Stimulated activated CD4-positive, alpha-beta T cell treated with anti-CD3 and anti-CD28 coated beads, Interleukin-15, amount 100 ng/mL, for 24 hours (primary cell): ENCODE measurements at regions not wholly inside any gene's neighbourhood (a gene's known extent, or its start where the extent isn't known, plus 50 kb on each side); places are given as distances from the start of the nearest gene placed in this dataset.

Source experiments
- DNase-seq: peaks from one replicate; pipeline ENCODE4 v3.0.0-alpha.2; 2020

DNA sequence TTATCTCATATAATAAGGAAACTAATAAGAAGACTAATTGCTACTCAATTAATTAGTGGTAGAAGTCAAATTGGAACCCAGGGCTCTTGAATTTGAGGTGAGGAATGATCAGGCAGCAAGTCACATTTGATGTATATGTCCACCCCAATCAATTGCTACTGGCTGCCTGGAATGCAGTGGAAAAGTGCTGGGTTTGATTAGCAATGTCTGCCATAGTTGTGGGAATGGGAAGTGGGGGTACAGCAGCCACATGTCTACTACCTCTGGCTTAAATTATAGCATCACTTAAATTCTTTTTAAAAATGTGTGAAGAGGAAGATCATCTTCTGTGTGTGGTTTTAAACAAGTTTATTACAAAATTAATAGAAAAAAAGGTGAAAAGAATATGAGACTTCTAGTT lies 50.8 kb upstream of the NAV2 start:
- no peak for DNase-seq

DNA sequence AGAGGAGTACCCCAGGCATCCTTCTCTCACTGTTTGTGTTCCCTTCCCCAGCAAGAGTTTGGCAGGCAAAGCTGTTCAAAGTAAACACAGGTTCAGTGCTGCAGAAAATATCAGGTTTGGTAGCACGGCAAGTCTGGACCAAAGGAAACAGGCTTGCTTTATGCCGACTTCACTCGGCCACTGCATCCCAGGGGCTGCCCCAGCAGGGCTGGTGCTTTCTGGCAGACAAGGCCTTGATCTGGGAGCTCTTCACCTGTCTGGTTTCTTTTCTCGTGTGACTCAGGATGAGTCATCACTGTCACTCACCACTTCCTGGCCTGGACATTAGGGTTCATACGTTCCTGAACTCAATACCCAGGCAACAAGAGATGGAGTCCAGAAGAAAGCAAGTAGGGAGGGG lies 52.6 kb upstream of the NAV2 start:
- peak; percentile 22 for DNase-seq

DNA sequence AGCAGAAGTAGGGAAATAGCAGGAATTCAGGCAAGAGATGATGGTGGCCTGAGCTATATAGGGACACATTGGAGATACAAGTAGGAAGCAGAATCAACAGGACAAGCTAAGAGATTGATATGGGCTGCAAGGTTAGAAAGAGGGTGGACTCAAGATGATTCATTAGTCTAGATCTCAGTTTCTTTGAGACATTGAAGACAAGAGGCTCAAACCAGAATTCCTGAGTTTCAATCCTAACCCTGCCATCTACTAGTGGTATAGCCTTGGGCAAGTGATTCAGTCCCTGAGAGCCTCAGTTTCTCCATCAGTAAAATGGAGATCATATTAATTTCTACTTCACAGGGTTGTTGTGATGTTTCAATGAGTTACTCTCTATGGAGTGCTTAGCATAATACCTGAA lies 53.1 kb upstream of the NAV2 start:
- no peak for DNase-seq

DNA sequence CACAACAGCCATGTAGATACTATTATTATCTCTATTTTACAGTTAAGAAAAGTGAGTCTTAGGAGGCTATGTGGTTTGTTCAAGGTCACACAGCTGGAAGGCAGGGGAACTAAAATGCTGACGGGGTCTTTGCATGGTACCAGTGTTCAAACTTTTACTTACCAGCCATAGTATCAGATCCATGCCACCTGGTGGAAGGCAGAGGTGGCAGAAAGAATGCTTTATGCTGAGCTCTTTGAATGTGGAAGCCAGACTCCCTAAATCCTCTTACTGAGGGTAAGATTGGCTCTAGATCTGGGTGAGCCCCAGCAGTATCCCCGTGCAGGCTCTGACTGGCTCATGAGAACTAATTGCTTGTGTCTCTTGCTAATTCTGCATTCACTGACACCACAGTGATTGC lies 54.3 kb upstream of the NAV2 start:
- DNase-seq = no peak

GRCh38 chr11:19656140-19656541 lies 56.5 kb upstream of the NAV2 start:
- DNase-seq = no peak

GRCh38 chr11:19652623-19653375 lies 59.8 kb upstream of the NAV2 start:
- DNase-seq = no peak

GRCh38 chr11:19651653-19652052 lies 61.0 kb upstream of the NAV2 start:
- DNase-seq = no peak

DNA sequence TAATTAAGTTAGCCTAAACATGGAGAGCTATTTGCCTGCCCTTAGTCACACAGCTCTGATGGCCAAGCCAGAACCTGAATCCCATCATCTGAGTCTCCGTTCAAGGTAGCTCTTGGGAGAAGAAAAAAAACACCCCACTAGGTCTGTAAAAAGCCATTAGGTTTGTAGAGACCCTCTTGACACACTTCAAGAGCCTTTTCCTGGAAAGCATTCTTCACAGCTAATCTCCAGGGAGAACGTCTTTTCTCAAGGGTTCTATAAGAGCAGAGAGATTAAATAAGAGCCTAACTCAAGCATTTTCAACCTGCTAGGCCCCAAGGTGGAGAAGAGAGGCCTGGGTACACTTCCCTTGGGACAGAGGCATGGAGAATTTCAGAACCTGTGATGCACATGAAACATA lies 61.6 kb upstream of the NAV2 start:
- no peak for DNase-seq

DNA sequence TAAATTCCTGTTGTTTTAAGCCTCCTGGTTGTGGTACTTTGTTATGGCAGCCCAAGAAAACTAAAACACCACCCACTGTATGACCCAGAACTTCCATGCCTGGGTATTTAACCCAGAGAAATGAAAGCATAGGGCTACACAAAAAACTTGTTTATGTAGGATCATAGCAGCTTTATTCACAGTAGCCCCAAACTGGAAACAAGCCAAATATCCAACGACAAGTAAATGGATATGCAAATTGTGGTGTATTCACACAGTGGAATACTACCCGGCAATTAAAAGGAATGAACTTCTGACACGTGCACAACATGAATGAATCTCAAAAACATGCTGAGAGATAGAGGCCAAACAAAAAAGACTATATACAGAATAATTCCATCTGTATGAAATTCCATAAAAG lies 62.2 kb upstream of the NAV2 start:
- no peak for DNase-seq

GRCh38 chr11:19649751-19650150 lies 62.9 kb upstream of the NAV2 start:
- DNase-seq = no peak

- no peak for DNase-seq
Observed at GRCh38 chr11:19648321-19648720, 64.3 kb upstream of the NAV2 start.

DNA sequence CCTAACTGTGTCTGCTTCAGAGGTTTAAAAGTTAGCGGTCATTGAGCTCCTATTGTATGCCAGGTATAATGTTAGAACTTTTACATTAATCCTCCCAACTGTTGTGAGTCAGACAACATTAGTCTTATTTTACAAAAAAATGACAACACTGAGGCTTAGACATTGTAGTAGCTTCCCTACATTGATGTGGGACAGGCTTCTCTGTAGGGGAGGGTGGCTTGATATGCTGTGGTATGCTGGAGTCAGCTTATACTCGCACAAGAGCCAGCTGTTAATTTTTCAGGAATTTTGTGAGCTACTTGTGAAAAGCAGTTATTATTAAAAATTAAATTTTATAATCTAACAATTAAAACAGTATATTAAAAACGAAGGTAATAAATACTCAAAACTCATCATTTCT lies 64.8 kb upstream of the NAV2 start:
- DNase-seq = no peak

- DNase-seq = no peak
Observed at GRCh38 chr11:19646921-19647320, 65.7 kb upstream of the NAV2 start.

- DNase-seq = no peak
Observed at GRCh38 chr11:19646308-19646707, 66.3 kb upstream of the NAV2 start.

GRCh38 chr11:19644316-19644715 lies 68.3 kb upstream of the NAV2 start:
- DNase-seq = no peak

DNA sequence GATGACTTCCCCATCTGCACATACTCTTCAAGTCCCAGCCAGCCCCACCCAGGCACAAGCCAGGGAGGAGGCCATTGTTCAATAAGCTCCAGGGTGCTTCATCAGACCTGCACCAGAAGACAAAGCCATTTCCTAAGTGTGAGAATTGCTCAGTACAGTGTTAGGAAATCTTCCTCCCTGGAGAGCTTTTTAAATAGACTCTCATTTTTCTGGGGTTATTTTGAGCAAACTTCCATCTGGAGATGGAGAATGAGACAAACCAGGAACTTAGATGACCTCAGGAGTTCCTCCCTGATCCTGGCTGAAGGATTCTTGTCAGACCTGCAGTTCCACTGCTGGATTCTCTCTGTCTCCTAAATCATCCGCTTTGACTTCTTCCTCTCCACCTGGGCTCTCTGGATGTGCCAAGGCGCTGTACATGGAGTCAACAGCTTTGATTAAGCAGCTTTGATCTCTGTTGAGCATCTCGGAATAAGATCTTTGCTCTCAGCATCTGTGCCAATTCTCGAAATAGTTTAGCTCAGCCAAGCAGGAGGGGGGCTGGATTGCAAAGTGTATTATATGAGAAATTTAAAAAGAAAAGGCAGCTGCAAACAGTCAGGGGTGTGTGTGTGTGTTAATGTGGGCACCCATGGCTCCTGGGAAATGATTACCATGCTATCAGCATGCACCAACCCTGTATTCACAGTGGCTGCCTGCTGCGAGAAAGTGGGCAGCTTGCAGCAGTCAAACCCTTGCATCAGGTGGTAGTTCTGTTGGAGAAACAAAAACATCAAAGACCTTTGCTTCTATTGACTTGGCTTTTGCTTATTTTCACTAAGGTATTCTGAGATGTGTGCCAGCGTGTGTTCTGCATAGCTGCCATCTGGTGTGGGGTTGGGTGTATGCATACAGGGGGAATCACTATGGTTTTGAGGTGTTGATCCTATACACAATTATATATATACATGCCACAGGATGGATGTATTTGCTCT lies 70.2 kb upstream of the NAV2 start:
- DNase-seq = no peak

DNA sequence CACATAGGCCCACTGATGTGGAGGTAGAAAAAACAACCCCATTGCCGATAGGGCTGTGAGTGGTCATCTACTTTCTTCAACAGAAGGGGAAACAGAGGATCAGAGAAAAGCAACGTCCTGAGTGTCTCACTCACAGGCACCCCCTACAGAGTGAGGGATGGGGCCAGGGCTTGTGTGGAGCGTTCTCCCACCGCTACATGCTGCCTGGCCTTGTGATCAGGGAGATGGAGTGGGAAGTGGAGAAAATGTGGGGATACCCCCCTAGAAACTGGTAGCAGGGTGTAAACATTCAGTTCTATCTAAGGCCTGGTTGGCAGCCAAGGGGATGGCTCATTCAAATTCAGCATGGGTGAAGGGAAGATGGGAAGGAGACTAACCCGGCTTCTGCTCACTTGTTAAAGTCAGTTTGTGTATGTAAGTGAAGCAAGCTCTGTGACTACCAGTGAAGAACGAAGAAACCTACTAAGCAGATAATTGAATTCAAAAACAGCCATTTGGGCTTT lies 73.0 kb upstream of the NAV2 start:
- DNase-seq = no peak

- DNase-seq = no peak
Observed at GRCh38 chr11:19635332-19635731, 77.3 kb upstream of the NAV2 start.

- no peak for DNase-seq
Observed at GRCh38 chr11:19633276-19633675, 79.4 kb upstream of the NAV2 start.

DNA sequence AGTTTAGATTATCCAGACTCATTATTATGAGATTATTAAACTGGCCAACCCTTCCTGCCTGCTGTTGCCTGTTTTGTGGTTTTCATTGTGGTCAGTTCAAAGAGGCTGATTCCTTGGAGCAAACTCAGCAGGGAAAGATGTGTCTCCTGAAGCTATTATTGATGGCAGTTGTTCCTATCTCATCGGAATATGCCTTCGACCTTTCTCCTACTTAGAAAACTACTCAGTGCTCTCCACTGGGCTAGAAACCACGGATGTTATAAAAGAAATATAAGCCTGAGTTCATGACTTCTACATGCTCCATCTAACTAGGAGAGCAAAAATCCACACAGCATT lies 80.2 kb upstream of the NAV2 start:
- DNase-seq = no peak

GRCh38 chr11:19631712-19632498 lies 80.7 kb upstream of the NAV2 start:
- DNase-seq = no peak

DNA sequence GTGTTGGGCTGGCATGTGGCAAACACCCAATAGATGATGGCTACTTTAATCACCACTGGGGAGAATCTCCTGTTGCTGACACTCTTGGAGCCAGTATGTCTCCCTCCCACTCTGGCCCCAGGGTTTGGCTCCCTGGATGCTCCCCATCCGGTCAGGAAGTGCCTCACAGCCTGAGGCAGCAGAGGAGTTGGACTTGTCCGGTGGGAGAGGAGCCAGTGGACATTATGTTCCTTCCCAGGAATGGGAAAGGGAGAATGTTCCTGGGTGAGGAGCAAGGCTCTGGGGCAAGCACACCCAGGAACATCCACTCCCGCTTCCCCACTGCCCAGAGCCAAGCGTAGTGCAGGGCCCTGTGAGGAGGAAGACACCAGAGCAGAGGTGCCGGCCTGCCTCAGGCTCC lies 84.6 kb upstream of the NAV2 start:
- DNase-seq = no peak

- no peak for DNase-seq
Observed at GRCh38 chr11:19627566-19627965, 85.1 kb upstream of the NAV2 start.
